Adipocyte (in vitro differentiated cells): ENCODE measurements at regions not wholly inside any gene's neighbourhood (a gene's known extent, or its start where the extent isn't known, plus 50 kb on each side); places are given as distances from the start of the nearest gene placed in this dataset.
"Not testable (repeated sequence)": the region's sequence is repeated elsewhere in the genome, so short reads cannot be mapped to it uniquely, and the experiment has no call there.

Source experiments
- DNase-seq: peaks from one replicate; pipeline ENCODE4 v3.0.0-alpha.2; 2015; ENCODE audit warnings: low read depth
- H3K27me3 ChIP-seq: replicated peaks from 2 replicates; pipeline ENCODE4 v1.7.0; 2013; ENCODE audit warnings: mild to moderate bottlenecking, low read length, moderate library complexity; ENCODE audit not compliant: control insufficient read depth, insufficient read depth
- H3K36me3 ChIP-seq: 2 replicates; pipeline ENCODE4 v1.7.0; 2013; ENCODE audit warnings: low read length, mild to moderate bottlenecking, moderate library complexity; ENCODE audit not compliant: control insufficient read depth, insufficient read depth, severe bottlenecking
- H3K4me1 ChIP-seq: 2 replicates; pipeline ENCODE4 v1.7.0; 2013; ENCODE audit warnings: mild to moderate bottlenecking, low read length, moderate library complexity; ENCODE audit not compliant: control insufficient read depth, insufficient read depth
- H3K4me3 ChIP-seq: 2 replicates; pipeline ENCODE4 v1.7.0; 2013; ENCODE audit warnings: mild to moderate bottlenecking, low read length, moderate library complexity
- H3K9ac ChIP-seq: 2 replicates; pipeline ENCODE4 v1.7.0; 2013; ENCODE audit warnings: mild to moderate bottlenecking, low read length, moderate library complexity
- H3K9me3 ChIP-seq: 2 replicates; pipeline ENCODE4 v1.7.0; 2013; ENCODE audit warnings: mild to moderate bottlenecking, low read length, moderate library complexity; ENCODE audit not compliant: control insufficient read depth

- DNase-seq: peak; percentile 82
- peak overlapping the region; percentile 38 for H3K9ac ChIP-seq
- H3K27me3 ChIP-seq: no peaks in the 10 kb centered on the region
- H3K4me1 ChIP-seq: peaks cover 11% of the 10 kb centered on the region
- H3K36me3 ChIP-seq: no peaks in the 10 kb centered on the region
- H3K4me3 ChIP-seq: peak overlapping the region; percentile 63
- no peaks in the 10 kb centered on the region for H3K9me3 ChIP-seq
Observed at GRCh38 chr21:25457411-25457810, 149.9 kb downstream of the MRPL39 start.

GRCh38 chr21:25456672-25457071, 150.6 kb downstream of the MRPL39 start:
- no peak overlapping the region for H3K9ac ChIP-seq
- no peaks in the 10 kb centered on the region for H3K27me3 ChIP-seq
- no peaks in the 10 kb centered on the region for H3K9me3 ChIP-seq
- no peaks in the 10 kb centered on the region for H3K36me3 ChIP-seq
- H3K4me3 ChIP-seq: no peak overlapping the region
- H3K4me1 ChIP-seq: peaks cover 17% of the 10 kb centered on the region
- no peak for DNase-seq

- peaks cover 25% of the 10 kb centered on the region for H3K4me1 ChIP-seq
- peak; percentile 10 for DNase-seq
- H3K9me3 ChIP-seq: no peaks in the 10 kb centered on the region
- H3K9ac ChIP-seq: no peak overlapping the region
- H3K27me3 ChIP-seq: no peaks in the 10 kb centered on the region
- H3K36me3 ChIP-seq: no peaks in the 10 kb centered on the region
- no peak overlapping the region for H3K4me3 ChIP-seq
Observed at GRCh38 chr21:25453524-25453923, 153.8 kb downstream of the MRPL39 start.

- Histone ChIP-seq H3K4me3 (no peak overlapping the region), H3K27me3 (no peaks in the 10 kb centered on the region), H3K9me3 (no peaks in the 10 kb centered on the region), H3K36me3 (no peaks in the 10 kb centered on the region), H3K9ac (no peak overlapping the region), H3K4me1 (peaks cover 19% of the 10 kb centered on the region)
- no peak for DNase-seq
Observed at GRCh38 chr21:25449950-25450349, 157.3 kb downstream of the MRPL39 start.

GRCh38 chr21:25441835-25442234, 165.4 kb downstream of the MRPL39 start:
- Histone ChIP-seq H3K27me3 (no peaks in the 10 kb centered on the region), H3K9me3 (no peaks in the 10 kb centered on the region), H3K36me3 (no peaks in the 10 kb centered on the region), H3K9ac (no peak overlapping the region), H3K4me1 (no peaks in the 10 kb centered on the region), H3K4me3 (no peak overlapping the region)
- DNase-seq: no peak

- not testable (repeated sequence) for H3K27me3 ChIP-seq, H3K9ac ChIP-seq, H3K9me3 ChIP-seq, H3K36me3 ChIP-seq, DNase-seq, H3K4me3 ChIP-seq, H3K4me1 ChIP-seq
Observed at GRCh38 chr21:25437465-25437864, 169.8 kb downstream of the MRPL39 start.

GRCh38 chr21:25428537-25428936, 178.7 kb downstream of the MRPL39 start:
- no peaks in the 10 kb centered on the region for H3K27me3 ChIP-seq
- no peaks in the 10 kb centered on the region for H3K36me3 ChIP-seq
- no peaks in the 10 kb centered on the region for H3K4me1 ChIP-seq
- no peak overlapping the region for H3K4me3 ChIP-seq
- no peak overlapping the region for H3K9ac ChIP-seq
- DNase-seq: no peak
- no peaks in the 10 kb centered on the region for H3K9me3 ChIP-seq

GRCh38 chr21:25427828-25428227, 179.5 kb downstream of the MRPL39 start:
- Histone ChIP-seq H3K9me3 (no peaks in the 10 kb centered on the region), H3K27me3 (no peaks in the 10 kb centered on the region), H3K4me1 (no peaks in the 10 kb centered on the region), H3K9ac (no peak overlapping the region), H3K36me3 (no peaks in the 10 kb centered on the region), H3K4me3 (no peak overlapping the region)
- DNase-seq: no peak

- Histone ChIP-seq H3K27me3 (no peaks in the 10 kb centered on the region), H3K9ac (no peak overlapping the region), H3K36me3 (no peaks in the 10 kb centered on the region), H3K4me3 (no peak overlapping the region), H3K9me3 (no peaks in the 10 kb centered on the region), H3K4me1 (no peaks in the 10 kb centered on the region)
- no peak for DNase-seq
Observed at GRCh38 chr21:25426580-25426979, 180.7 kb downstream of the MRPL39 start.

GRCh38 chr21:25425156-25425555, 182.1 kb downstream of the MRPL39 start:
- no peaks in the 10 kb centered on the region for H3K4me1 ChIP-seq
- H3K4me3 ChIP-seq: no peak overlapping the region

GRCh38 chr21:25424634-25425033, 182.6 kb downstream of the MRPL39 start:
- Histone ChIP-seq H3K9ac (no peak overlapping the region), H3K4me3 (no peak overlapping the region), H3K36me3 (no peaks in the 10 kb centered on the region), H3K9me3 (no peaks in the 10 kb centered on the region), H3K27me3 (no peaks in the 10 kb centered on the region), H3K4me1 (no peaks in the 10 kb centered on the region)
- no peak for DNase-seq

More at GRCh38 chr21:25425156-25425555, 182.1 kb downstream of the MRPL39 start:
- Histone ChIP-seq H3K9me3 (no peaks in the 10 kb centered on the region), H3K27me3 (no peaks in the 10 kb centered on the region), H3K36me3 (no peaks in the 10 kb centered on the region), H3K9ac (no peak overlapping the region)
- no peak for DNase-seq

GRCh38 chr21:25424048-25424447, 183.2 kb downstream of the MRPL39 start:
- DNase-seq: no peak
- no peak overlapping the region for H3K9ac ChIP-seq

More at GRCh38 chr21:25424048-25424447, 183.2 kb downstream of the MRPL39 start:
- H3K4me3 ChIP-seq: no peak overlapping the region
- no peaks in the 10 kb centered on the region for H3K9me3 ChIP-seq
- no peaks in the 10 kb centered on the region for H3K4me1 ChIP-seq
- no peaks in the 10 kb centered on the region for H3K27me3 ChIP-seq
- no peaks in the 10 kb centered on the region for H3K36me3 ChIP-seq
